ENCODE measurements at regions not wholly inside any gene's neighbourhood (a gene's known extent, or its start where the extent isn't known, plus 50 kb on each side); places are given as distances from the start of the nearest gene placed in this dataset.

GRCh38 chr2:139864821-139865302 lies 1084.7 kb upstream of the NXPH2 start (continued):
- TF ChIP-seq ILK (tag; IDR thresholded peaks at IDR 0.05; ENCODE audit: borderline replicate concordance, low read depth): 0 out of 2 replicates have a peak, but pooled peaks have one; percentile 50
- no peak for TF ChIP-seq ZNF324 (CRISPR knock-in tag; IDR thresholded peaks at IDR 0.05)
- TF ChIP-seq DEAF1 (CRISPR knock-in tag; IDR thresholded peaks at IDR 0.05): no peak
- no peak for TF ChIP-seq CREB1 (IDR thresholded peaks at IDR 0.05)
- peak; percentile 33; the same call in 1 of the 2 replicates for TF ChIP-seq CREB1 (CRISPR knock-in tag; IDR thresholded peaks at IDR 0.05)
- 0 out of 2 replicates have a peak, but pooled peaks have one; percentile 13 for TF ChIP-seq SMARCA4 (IDR thresholded peaks at IDR 0.05)
- TF ChIP-seq PHF20 (IDR thresholded peaks at IDR 0.05; ENCODE audit: partially characterized antibody): no peak
- no peak for TF ChIP-seq ZNF644 (tag; IDR thresholded peaks at IDR 0.05; ENCODE audit: low read depth)
- no peak for TF ChIP-seq KAT2B (IDR thresholded peaks at IDR 0.05; ENCODE audit: low read depth, low read length)
- TF ChIP-seq ZNF699 (CRISPR knock-in tag; IDR thresholded peaks at IDR 0.05; ENCODE audit: insufficient replicate concordance): no peak
- no peak for TF ChIP-seq SIRT6 (IDR thresholded peaks at IDR 0.05; ENCODE audit: low read depth, low read length)
- TF ChIP-seq HMGXB4 (CRISPR knock-in tag; IDR thresholded peaks at IDR 0.05): no peak
- TF ChIP-seq SMAD3 (CRISPR knock-in tag; conservative IDR thresholded peaks at IDR 0.05): no peak
- no peak for TF ChIP-seq TRIM25 (IDR thresholded peaks at IDR 0.05; ENCODE audit: borderline replicate concordance)
- no peak; the same call in 1 of the 2 replicates for TF ChIP-seq KLF6 (CRISPR knock-in tag; IDR thresholded peaks at IDR 0.05; ENCODE audit: borderline replicate concordance)
- no peak for TF ChIP-seq POLR2G (IDR thresholded peaks at IDR 0.05; ENCODE audit: low read depth, low read length)
- TF ChIP-seq ZFP36 (IDR thresholded peaks at IDR 0.05; ENCODE audit: low read depth, low read length, partially characterized antibody): peak; percentile 88
- TF ChIP-seq HEY1 (CRISPR knock-in tag; IDR thresholded peaks at IDR 0.05; ENCODE audit: borderline replicate concordance): no peak
- TF ChIP-seq KDM1A (IDR thresholded peaks at IDR 0.05): no peak; a peak in 1 of 4 replicates
- peak; percentile 67 for TF ChIP-seq MAFG (tag; conservative IDR thresholded peaks at IDR 0.05)
